Sigmoid colon (tissue), 6 donors: ENCODE measurements at regions not wholly inside any gene's neighbourhood (a gene's known extent, or its start where the extent isn't known, plus 50 kb on each side); places are given as distances from the start of the nearest gene placed in this dataset.

ENCODE experiments used
- DNase-seq: peaks from one replicate; pipeline ENCODE4 v3.0.0-alpha.2; 2019
- H3K27ac ChIP-seq, 4 donors: fragments of 200-600 bp; sonication (generic); one replicate each; pipeline ENCODE4 v1.5.1; 2016 to 2019; ENCODE audit warnings: mild to moderate bottlenecking in 1 of 4
- H3K27me3 ChIP-seq, 3 donors: fragments of 200-600 bp; sonication (generic); one replicate each; pipeline ENCODE4 v1.5.1; 2019; ENCODE audit warnings: mild to moderate bottlenecking in 1 of 3
- H3K36me3 ChIP-seq, 4 donors: fragments of 200-600 bp; sonication (generic); one replicate each; pipeline ENCODE4 v1.5.1; 2016 to 2019
- H3K4me1 ChIP-seq, 4 donors: fragments of 200-600 bp; sonication (generic); one replicate each; pipeline ENCODE4 v1.5.1; 2017 to 2019
- H3K4me3 ChIP-seq, 4 donors: fragments of 200-600 bp; sonication (generic); one replicate each; pipeline ENCODE4 v1.5.1; 2017 to 2019; ENCODE audit warnings: mild to moderate bottlenecking in 2 of 4, moderate library complexity in 1 of 4
- H3K9me3 ChIP-seq, 4 donors: fragments of 200-600 bp in 3 of 4; sonication (generic) in 3 of 4; one replicate each; pipeline versions ENCODE4 v1.5.1 to v1.6.1; 2013 to 2019
- EP300 ChIP-seq, 4 donors: sonication (generic); formaldehyde crosslinking; IDR thresholded peaks; one replicate each; pipeline ENCODE4 v1.6.1; 2017; ENCODE audit warnings: antibody characterized with exemption in 4 of 4
- POLR2A ChIP-seq, 2 donors: fragments of 450-650 bp; IDR thresholded peaks; one replicate each; pipeline ENCODE4 v1.6.1; 2016; ENCODE audit warnings: antibody characterized with exemption in 2 of 2, mild to moderate bottlenecking in 2 of 2, moderate library complexity in 2 of 2
- POLR2AphosphoS5 ChIP-seq, 4 donors: sonication (generic); formaldehyde crosslinking; IDR thresholded peaks; one replicate each; pipeline ENCODE4 v1.6.1; 2017; ENCODE audit warnings: antibody characterized with exemption in 4 of 4
- WGBS, 2 donors: extraction: QIAGEN DNeasy Blood & Tissue Kit; methylation state at CpG; one replicate each; pipeline ENCODE4 v1.1.7; 2013; 5-methylcytosine and 5-hydroxymethylcytosine counted together
- intact Hi-C: fragments of 100-400 bp; cut with DNase I; formaldehyde crosslinking; loops from one replicate; pipeline ENCODE4 v1.15.1; 2023
- TF ChIP-seq, protein P1 (sequence below), 4 experiments: fragments of 450-650 bp in 3 of 4; fragments of 200-600 bp in 1 of 4; IDR thresholded peaks; one replicate each; pipeline ENCODE4 v1.5.1; 2016 to 2019; ENCODE audit warnings: antibody characterized with exemption in 4 of 4, mild to moderate bottlenecking in 3 of 4, moderate library complexity in 2 of 4
- donor health status: healthy with polysubstance abuse.
- donor health status: healthy.

DNA sequence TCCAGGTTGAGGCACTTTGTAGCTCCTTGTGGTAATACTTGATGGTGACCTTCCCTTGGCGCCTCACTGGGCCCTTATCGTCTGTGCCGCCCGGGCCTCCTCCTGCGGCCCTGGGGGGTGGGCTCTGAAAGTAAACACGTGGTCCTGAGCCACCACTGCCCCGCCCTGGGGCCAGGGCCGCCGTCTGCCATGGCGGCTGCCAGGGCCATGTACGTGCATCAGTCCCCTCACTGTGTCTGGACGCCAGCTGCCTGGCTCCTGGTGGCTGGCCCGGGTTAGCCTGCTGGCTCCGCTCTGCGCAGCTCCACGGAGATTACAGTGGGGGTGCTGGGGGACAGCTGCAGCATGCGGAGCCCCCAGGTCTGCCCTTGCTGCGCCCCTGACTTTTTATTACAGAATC lies 81.8 kb upstream of the CENPW start:
- Histone ChIP-seq H3K9me3 (peaks cover 0 to 5% (median 0%) of the 10 kb centered on the region in 4 donors), H3K27ac (no peak overlapping the region), H3K27me3 (no peaks in the 10 kb centered on the region), H3K36me3 (no peaks in the 10 kb centered on the region), H3K4me3 (no peak overlapping the region), H3K4me1 (no peaks in the 10 kb centered on the region)
- intact Hi-C loops = no loop called here
- TF ChIP-seq, protein P1, sequence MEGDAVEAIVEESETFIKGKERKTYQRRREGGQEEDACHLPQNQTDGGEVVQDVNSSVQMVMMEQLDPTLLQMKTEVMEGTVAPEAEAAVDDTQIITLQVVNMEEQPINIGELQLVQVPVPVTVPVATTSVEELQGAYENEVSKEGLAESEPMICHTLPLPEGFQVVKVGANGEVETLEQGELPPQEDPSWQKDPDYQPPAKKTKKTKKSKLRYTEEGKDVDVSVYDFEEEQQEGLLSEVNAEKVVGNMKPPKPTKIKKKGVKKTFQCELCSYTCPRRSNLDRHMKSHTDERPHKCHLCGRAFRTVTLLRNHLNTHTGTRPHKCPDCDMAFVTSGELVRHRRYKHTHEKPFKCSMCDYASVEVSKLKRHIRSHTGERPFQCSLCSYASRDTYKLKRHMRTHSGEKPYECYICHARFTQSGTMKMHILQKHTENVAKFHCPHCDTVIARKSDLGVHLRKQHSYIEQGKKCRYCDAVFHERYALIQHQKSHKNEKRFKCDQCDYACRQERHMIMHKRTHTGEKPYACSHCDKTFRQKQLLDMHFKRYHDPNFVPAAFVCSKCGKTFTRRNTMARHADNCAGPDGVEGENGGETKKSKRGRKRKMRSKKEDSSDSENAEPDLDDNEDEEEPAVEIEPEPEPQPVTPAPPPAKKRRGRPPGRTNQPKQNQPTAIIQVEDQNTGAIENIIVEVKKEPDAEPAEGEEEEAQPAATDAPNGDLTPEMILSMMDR (IDR thresholded peaks at IDR 0.05) = no peak
- WGBS, 2 donors = 90 to 96% methylated on average over 18 of the region's 18 CpGs
- DNase-seq = no peak

GRCh38 chr6:126261792-126262421 lies 78.0 kb upstream of the CENPW start:
- TF ChIP-seq POLR2AphosphoS5 (IDR thresholded peaks at IDR 0.05) = no peak
- TF ChIP-seq EP300 (IDR thresholded peaks at IDR 0.05) = no peak
- TF ChIP-seq, protein P1 (IDR thresholded peaks at IDR 0.05) = no peak
- no peak for TF ChIP-seq POLR2A (IDR thresholded peaks at IDR 0.05)
- no peaks in the 10 kb centered on the region for H3K4me1 ChIP-seq
- no peaks in the 10 kb centered on the region for H3K36me3 ChIP-seq
- H3K27me3 ChIP-seq = no peaks in the 10 kb centered on the region
- no peak overlapping the region for H3K4me3 ChIP-seq
- H3K9me3 ChIP-seq = peaks cover 0 to 2% (median under 1%) of the 10 kb centered on the region in 4 donors
- no peak for DNase-seq
- no peak overlapping the region for H3K27ac ChIP-seq
- 95 to 97% methylated on average over 7 of the region's 7 CpGs for WGBS, 2 donors
- intact Hi-C loops = no loop called here

DNA sequence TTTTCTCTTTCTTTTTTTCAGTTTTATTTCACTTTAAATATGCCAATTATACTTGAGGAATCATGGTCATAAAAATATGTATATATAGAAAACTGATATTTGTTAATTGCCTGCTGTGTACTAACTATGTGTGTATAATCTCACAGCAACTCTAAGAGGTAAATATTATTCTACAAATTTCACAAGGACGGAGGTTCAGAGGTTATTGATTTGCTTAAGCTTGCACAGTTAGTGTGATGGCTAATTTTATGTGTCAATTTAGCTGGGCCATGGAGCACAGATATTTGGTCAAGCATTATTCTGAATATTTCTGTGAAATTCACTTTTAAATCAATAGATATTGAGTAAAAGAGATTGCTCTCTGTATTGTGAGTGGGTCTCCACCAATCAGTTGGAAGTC lies 75.7 kb upstream of the CENPW start:
- intact Hi-C loops = no loop called here
- H3K4me1 ChIP-seq = no peaks in the 10 kb centered on the region
- no peaks in the 10 kb centered on the region for H3K36me3 ChIP-seq
- H3K27ac ChIP-seq = no peak overlapping the region
- H3K4me3 ChIP-seq = no peak overlapping the region
- TF ChIP-seq POLR2AphosphoS5 (IDR thresholded peaks at IDR 0.05) (no peak), POLR2A (IDR thresholded peaks at IDR 0.05) (no peak), EP300 (IDR thresholded peaks at IDR 0.05) (no peak)
- TF ChIP-seq, protein P1 (IDR thresholded peaks at IDR 0.05) = no peak
- WGBS, 2 donors = 35 to 69% methylated on average over 1 of the region's 1 CpG
- H3K9me3 ChIP-seq = peaks cover 0 to 2% (median 0%) of the 10 kb centered on the region in 4 donors
- no peaks in the 10 kb centered on the region for H3K27me3 ChIP-seq
- DNase-seq = no peak

DNA sequence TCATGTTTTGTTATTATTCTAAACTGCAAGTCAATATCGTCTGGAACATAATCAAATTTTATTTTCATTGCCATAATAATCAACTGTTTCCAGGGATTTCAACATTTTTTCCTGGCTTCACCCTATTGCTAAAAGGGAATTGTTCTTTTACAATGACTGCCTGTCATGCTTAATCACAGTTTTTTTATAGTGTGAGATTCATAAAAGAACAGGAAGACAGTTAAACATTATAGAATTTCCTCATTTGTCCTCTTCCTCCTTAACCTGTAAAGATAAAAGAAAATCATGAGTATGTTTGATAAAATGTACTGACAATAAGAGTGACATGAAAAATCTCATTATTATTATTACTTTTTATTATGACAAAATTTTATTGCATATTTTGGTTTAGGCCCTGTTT lies 73.3 kb upstream of the CENPW start:
- Histone ChIP-seq H3K9me3 (peaks cover 0 to 2% (median 0%) of the 10 kb centered on the region in 4 donors), H3K4me1 (no peaks in the 10 kb centered on the region), H3K27ac (no peak overlapping the region), H3K36me3 (no peaks in the 10 kb centered on the region), H3K4me3 (no peak overlapping the region), H3K27me3 (no peaks in the 10 kb centered on the region)
- no peak for TF ChIP-seq POLR2AphosphoS5 (IDR thresholded peaks at IDR 0.05)
- TF ChIP-seq, protein P1 (IDR thresholded peaks at IDR 0.05) = no peak
- no peak for TF ChIP-seq EP300 (IDR thresholded peaks at IDR 0.05)
- no peak for TF ChIP-seq POLR2A (IDR thresholded peaks at IDR 0.05)
- intact Hi-C loops = no loop called here
- 7 to 56% methylated on average over 1 of the region's 1 CpG for WGBS, 2 donors
- no peak for DNase-seq

DNA sequence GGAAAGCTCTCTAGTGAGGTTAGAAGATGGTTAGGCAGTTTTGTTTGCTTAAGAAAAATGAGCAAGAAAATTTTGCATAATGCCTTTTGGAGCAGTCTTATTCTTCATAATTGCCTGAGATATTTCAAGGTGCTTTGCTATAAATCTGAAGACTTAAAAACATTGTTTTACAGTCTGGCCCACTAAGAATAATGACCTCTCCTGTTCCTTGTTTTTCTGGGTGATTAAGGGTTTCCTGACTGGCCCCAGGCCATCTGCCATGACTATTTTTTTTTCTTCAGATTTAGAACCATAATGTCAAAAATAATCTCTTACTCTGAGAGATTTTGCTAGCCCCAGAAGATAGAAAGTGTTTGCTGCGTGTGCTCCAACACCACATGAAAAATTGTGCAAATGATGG lies 72.3 kb upstream of the CENPW start:
- H3K9me3 ChIP-seq = peaks cover 0 to 2% (median 0%) of the 10 kb centered on the region in 4 donors
- H3K4me1 ChIP-seq = no peaks in the 10 kb centered on the region
- intact Hi-C loops = no loop called here
- WGBS, 2 donors = 76 to 90% methylated on average over 1 of the region's 1 CpG
- H3K36me3 ChIP-seq = no peaks in the 10 kb centered on the region
- H3K4me3 ChIP-seq = no peak overlapping the region
- DNase-seq = no peak
- peak in 1 of 4 donors; percentile 10 for TF ChIP-seq POLR2AphosphoS5 (IDR thresholded peaks at IDR 0.05)
- TF ChIP-seq, protein P1 (IDR thresholded peaks at IDR 0.05) = no peak
- no peak for TF ChIP-seq POLR2A (IDR thresholded peaks at IDR 0.05)
- TF ChIP-seq EP300 (IDR thresholded peaks at IDR 0.05) = no peak
- no peaks in the 10 kb centered on the region for H3K27me3 ChIP-seq
- H3K27ac ChIP-seq = no peak overlapping the region
